ENCODE measurements at regions not wholly inside any gene's neighbourhood (a gene's known extent, or its start where the extent isn't known, plus 50 kb on each side); places are given as distances from the start of the nearest gene placed in this dataset.

GRCh38 chr17:71247441-71248015 lies 873.3 kb upstream of the SOX9 start:
- no peak for TF ChIP-seq EZH2 (IDR thresholded peaks at IDR 0.05; ENCODE audit: low read depth)
- TF ChIP-seq CTCF (conservative IDR thresholded peaks at IDR 0.05): no peak
- Histone ChIP-seq H3K4me3 (no peak overlapping the region), H3K9me3 (ENCODE audit: insufficient read depth, low read depth) (no peaks in the 10 kb centered on the region; the same call in 1 of the 2 replicates), H4K20me1 (ENCODE audit: insufficient read depth) (no peaks in the 10 kb centered on the region), H3F3A (ENCODE audit: insufficient read depth, low read depth) (no peaks in the 10 kb centered on the region), H3K4me1 (replicated peaks; ENCODE audit: insufficient read depth) (no peaks in the 10 kb centered on the region), H3K36me3 (ENCODE audit: low read depth) (no peaks in the 10 kb centered on the region), H2AFZ (no peak overlapping the region), H3K27me3 (ENCODE audit: insufficient read depth, low read depth) (no peaks in the 10 kb centered on the region), H3K9me2 (ENCODE audit: insufficient read depth) (no peaks in the 10 kb centered on the region; the same call in 1 of the 2 replicates), H3K4me2 (no peak overlapping the region), H3K27ac (no peak overlapping the region), H3K79me2 (ENCODE audit: low read depth) (no peaks in the 10 kb centered on the region)
- intact Hi-C loops (cut with micrococcal nuclease; ENCODE audit: unreplicated experiment): no loop called here
- no peak for DNase-seq
- CTCF ChIA-PET: no interaction called here
- BruUV-seq (replicated peaks): no TSS peak
- POLR2A ChIA-PET (ENCODE audit: unreplicated experiment): no interaction called here

GRCh38 chr17:71251276-71251675 lies 869.5 kb upstream of the SOX9 start:
- H3K4me2 ChIP-seq: no peak overlapping the region

GRCh38 chr17:71251951-71252350 lies 868.9 kb upstream of the SOX9 start:
- Histone ChIP-seq H4K20me1 (ENCODE audit: insufficient read depth) (no peaks in the 10 kb centered on the region), H3K27me3 (ENCODE audit: insufficient read depth, low read depth) (no peaks in the 10 kb centered on the region), H3K27ac (no peak overlapping the region), H2AFZ (no peak overlapping the region), H3F3A (ENCODE audit: insufficient read depth, low read depth) (no peaks in the 10 kb centered on the region), H3K4me3 (no peak overlapping the region), H3K4me2 (no peak overlapping the region), H3K79me2 (ENCODE audit: low read depth) (no peaks in the 10 kb centered on the region), H3K4me1 (replicated peaks; ENCODE audit: insufficient read depth) (no peaks in the 10 kb centered on the region), H3K9me3 (ENCODE audit: insufficient read depth, low read depth) (0 out of 2 replicates have a peak, but pooled peaks cover 3% of the 10 kb centered on the region), H3K9me2 (ENCODE audit: insufficient read depth) (no peaks in the 10 kb centered on the region), H3K36me3 (ENCODE audit: low read depth) (no peaks in the 10 kb centered on the region)
- intact Hi-C loops (cut with micrococcal nuclease; ENCODE audit: unreplicated experiment): no loop called here
- CTCF ChIA-PET: no interaction called here
- TF ChIP-seq EZH2 (IDR thresholded peaks at IDR 0.05; ENCODE audit: low read depth) (no peak), CTCF (conservative IDR thresholded peaks at IDR 0.05) (no peak)
- POLR2A ChIA-PET (ENCODE audit: unreplicated experiment): no interaction called here
- DNase-seq: no peak
- no TSS peak for BruUV-seq (replicated peaks)

More at GRCh38 chr17:71251276-71251675, 869.5 kb upstream of the SOX9 start:
- ChIA-PET POLR2A (ENCODE audit: unreplicated experiment) (no interaction called here), CTCF (no interaction called here)
- Histone ChIP-seq H3K27me3 (ENCODE audit: insufficient read depth, low read depth) (no peaks in the 10 kb centered on the region), H3K79me2 (ENCODE audit: low read depth) (no peaks in the 10 kb centered on the region), H3K36me3 (ENCODE audit: low read depth) (no peaks in the 10 kb centered on the region), H4K20me1 (ENCODE audit: insufficient read depth) (no peaks in the 10 kb centered on the region), H3K9me2 (ENCODE audit: insufficient read depth) (no peaks in the 10 kb centered on the region; the same call in 1 of the 2 replicates), H3K9me3 (ENCODE audit: insufficient read depth, low read depth) (0 out of 2 replicates have a peak, but pooled peaks cover 3% of the 10 kb centered on the region), H2AFZ (no peak overlapping the region), H3F3A (ENCODE audit: insufficient read depth, low read depth) (no peaks in the 10 kb centered on the region), H3K27ac (no peak overlapping the region), H3K4me1 (replicated peaks; ENCODE audit: insufficient read depth) (no peaks in the 10 kb centered on the region), H3K4me3 (no peak overlapping the region)
- intact Hi-C loops (cut with micrococcal nuclease; ENCODE audit: unreplicated experiment): no loop called here
- no peak for DNase-seq
- no peak for TF ChIP-seq EZH2 (IDR thresholded peaks at IDR 0.05; ENCODE audit: low read depth)
- no peak for TF ChIP-seq CTCF (conservative IDR thresholded peaks at IDR 0.05)
- no TSS peak for BruUV-seq (replicated peaks)

Data from PC-9 (cell line).